Epithelial cell of proximal tubule (primary cell): ENCODE measurements at regions not wholly inside any gene's neighbourhood (a gene's known extent, or its start where the extent isn't known, plus 50 kb on each side); places are given as distances from the start of the nearest gene placed in this dataset.

Experiments used
- DNase-seq: peaks from one replicate; pipeline ENCODE4 v3.0.0-alpha.2; 2011; ENCODE audit warnings: low read depth
- H3K4me3 ChIP-seq: 2 replicates; pipeline ENCODE4 v1.5.1; 2011; ENCODE audit warnings: low read depth, mild to moderate bottlenecking, low read length
- TF ChIP-seq, protein P1 (sequence below): conservative IDR thresholded peaks from 2 replicates; pipeline ENCODE4 v1.5.1; 2012; ENCODE audit warnings: low read depth, mild to moderate bottlenecking, low read length

- TF ChIP-seq, protein P1, sequence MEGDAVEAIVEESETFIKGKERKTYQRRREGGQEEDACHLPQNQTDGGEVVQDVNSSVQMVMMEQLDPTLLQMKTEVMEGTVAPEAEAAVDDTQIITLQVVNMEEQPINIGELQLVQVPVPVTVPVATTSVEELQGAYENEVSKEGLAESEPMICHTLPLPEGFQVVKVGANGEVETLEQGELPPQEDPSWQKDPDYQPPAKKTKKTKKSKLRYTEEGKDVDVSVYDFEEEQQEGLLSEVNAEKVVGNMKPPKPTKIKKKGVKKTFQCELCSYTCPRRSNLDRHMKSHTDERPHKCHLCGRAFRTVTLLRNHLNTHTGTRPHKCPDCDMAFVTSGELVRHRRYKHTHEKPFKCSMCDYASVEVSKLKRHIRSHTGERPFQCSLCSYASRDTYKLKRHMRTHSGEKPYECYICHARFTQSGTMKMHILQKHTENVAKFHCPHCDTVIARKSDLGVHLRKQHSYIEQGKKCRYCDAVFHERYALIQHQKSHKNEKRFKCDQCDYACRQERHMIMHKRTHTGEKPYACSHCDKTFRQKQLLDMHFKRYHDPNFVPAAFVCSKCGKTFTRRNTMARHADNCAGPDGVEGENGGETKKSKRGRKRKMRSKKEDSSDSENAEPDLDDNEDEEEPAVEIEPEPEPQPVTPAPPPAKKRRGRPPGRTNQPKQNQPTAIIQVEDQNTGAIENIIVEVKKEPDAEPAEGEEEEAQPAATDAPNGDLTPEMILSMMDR = no peak
- DNase-seq = no peak
- no peak overlapping the region for H3K4me3 ChIP-seq
These were observed 63.5 kb upstream of the RAD23B start for GRCh38 chr9:107219486-107220077.

GRCh38 chr9:107221321-107221720, 61.8 kb upstream of the RAD23B start:
- no peak for DNase-seq
- H3K4me3 ChIP-seq = no peak overlapping the region
- TF ChIP-seq, protein P1 = no peak

DNA sequence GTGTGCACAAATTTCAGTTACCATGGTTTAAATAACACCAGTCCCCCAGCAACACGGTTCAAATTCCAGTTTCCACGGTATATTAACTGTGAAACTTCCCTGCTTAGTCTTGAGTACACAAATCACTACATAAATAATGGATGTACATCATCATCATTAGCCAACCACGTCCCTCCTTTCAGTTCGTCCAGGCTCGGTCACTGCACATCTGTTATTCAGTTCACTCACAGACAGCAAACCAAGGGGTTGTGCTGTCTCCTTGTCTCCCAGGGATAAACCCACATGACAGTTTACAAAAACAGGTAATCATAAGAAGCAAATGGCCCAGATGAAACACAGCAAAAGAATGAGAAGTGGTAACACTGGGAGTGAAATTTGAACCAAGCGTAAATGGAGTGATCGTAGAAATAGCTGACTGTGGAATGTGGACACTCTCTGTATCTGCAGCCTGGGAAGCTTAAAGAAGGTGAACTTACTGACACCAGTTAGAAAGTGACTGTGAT, 61.0 kb upstream of the RAD23B start:
- peak overlapping the region; percentile 26 for H3K4me3 ChIP-seq
- DNase-seq = no peak
- TF ChIP-seq, protein P1 = no peak

- TF ChIP-seq, protein P1 = no peak
- no peak overlapping the region for H3K4me3 ChIP-seq
- DNase-seq = no peak
These were observed 59.7 kb upstream of the RAD23B start for GRCh38 chr9:107223381-107223780.

- no peak for DNase-seq
- TF ChIP-seq, protein P1 = no peak
These were observed 58.8 kb upstream of the RAD23B start for GRCh38 chr9:107224252-107224651.

GRCh38 chr9:107226421-107226820, 56.7 kb upstream of the RAD23B start:
- DNase-seq = no peak
- TF ChIP-seq, protein P1 = no peak
- H3K4me3 ChIP-seq = no peak overlapping the region

More at GRCh38 chr9:107224252-107224651, 58.8 kb upstream of the RAD23B start:
- H3K4me3 ChIP-seq = no peak overlapping the region

DNA sequence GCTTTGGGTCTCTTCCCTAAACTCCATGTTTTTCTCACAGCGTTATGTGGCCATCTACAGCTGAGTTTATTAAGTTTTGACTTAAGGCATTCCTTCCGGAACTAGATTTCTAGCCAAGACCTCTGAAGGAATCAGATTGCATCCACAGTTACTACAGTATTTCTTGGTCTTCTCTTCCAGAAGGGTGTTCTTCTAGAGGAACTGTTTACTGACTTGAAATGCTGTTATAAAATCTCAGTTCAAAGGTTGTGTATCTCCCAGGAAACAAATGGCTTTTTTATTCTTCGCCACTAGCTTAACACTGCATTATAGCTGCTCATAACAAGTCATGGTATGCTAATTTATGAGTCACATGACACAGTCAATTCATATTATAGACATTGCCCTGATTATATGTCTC, 55.3 kb upstream of the RAD23B start:
- TF ChIP-seq, protein P1 = no peak
- no peak overlapping the region for H3K4me3 ChIP-seq
- DNase-seq = no peak
